Astrocyte (in vitro differentiated cells and primary cell): ENCODE measurements at regions not wholly inside any gene's neighbourhood (a gene's known extent, or its start where the extent isn't known, plus 50 kb on each side); places are given as distances from the start of the nearest gene placed in this dataset.

ENCODE experiments used
- DNase-seq: peaks from one replicate; pipeline ENCODE4 v3.0.0-alpha.2; 2010; ENCODE audit warnings: low read depth
- FAIRE-seq: peaks from 2 replicates; lab custom pipeline; 2011; peaks lifted over from hg19 to GRCh38; lab: Jason Lieb, UNC
- H2AFZ ChIP-seq: 2 replicates; pipeline ENCODE4 v1.6.0; 2012; ENCODE audit warnings: low read depth, low read length, inconsistent platforms
- H3K27ac ChIP-seq: 2 replicates; pipeline ENCODE4 v1.5.1; 2011; ENCODE audit warnings: low read depth, low read length, inconsistent platforms
- H3K27me3 ChIP-seq: 2 replicates; pipeline ENCODE4 v1.6.0; 2011; ENCODE audit warnings: low read length, inconsistent platforms; ENCODE audit not compliant: insufficient read depth
- H3K36me3 ChIP-seq: 2 replicates; pipeline ENCODE4 v1.5.1; 2011; ENCODE audit warnings: low read length, inconsistent platforms; ENCODE audit not compliant: insufficient read depth
- H3K4me1 ChIP-seq: 2 replicates; pipeline ENCODE4 v1.5.1; 2011; ENCODE audit warnings: low read length, inconsistent platforms; ENCODE audit not compliant: insufficient read depth
- H3K4me2 ChIP-seq: 2 replicates; pipeline ENCODE4 v1.6.0; 2012; ENCODE audit warnings: low read length, inconsistent platforms
- H3K4me3 ChIP-seq: 2 replicates; pipeline ENCODE4 v1.5.1; 2011; ENCODE audit warnings: low read depth, mild to moderate bottlenecking, low read length, inconsistent platforms; ENCODE audit not compliant: insufficient read depth
- H3K79me2 ChIP-seq: 2 replicates; pipeline ENCODE4 v1.6.0; 2012; ENCODE audit warnings: mild to moderate bottlenecking, low read length, inconsistent platforms; ENCODE audit not compliant: insufficient read depth
- H3K9ac ChIP-seq: 2 replicates; pipeline ENCODE4 v1.6.0; 2012; ENCODE audit warnings: mild to moderate bottlenecking, low read length, inconsistent platforms
- H3K9me3 ChIP-seq: 2 replicates; pipeline ENCODE4 v1.5.1; 2012; ENCODE audit warnings: low read depth, mild to moderate bottlenecking, low read length, inconsistent platforms; ENCODE audit not compliant: insufficient read depth
- H4K20me1 ChIP-seq: 2 replicates; pipeline ENCODE4 v1.6.0; 2012; ENCODE audit warnings: low read length, inconsistent platforms; ENCODE audit not compliant: insufficient read depth
- H3K27ac Mint-ChIP-seq: one replicate; pipeline ENCODE4 v1.8.0; 2021; ENCODE audit warnings: mild to moderate bottlenecking, mixed read lengths; ENCODE audit not compliant: unreplicated experiment
- H3K27me3 Mint-ChIP-seq: one replicate; pipeline ENCODE4 v1.8.0; 2021; ENCODE audit warnings: low read depth, mixed read lengths; ENCODE audit not compliant: unreplicated experiment
- H3K36me3 Mint-ChIP-seq: one replicate; pipeline ENCODE4 v1.8.0; 2021; ENCODE audit warnings: low read depth, mixed read lengths; ENCODE audit not compliant: unreplicated experiment
- H3K4me1 Mint-ChIP-seq: one replicate; pipeline ENCODE4 v1.8.0; 2021; ENCODE audit warnings: low read depth, mixed read lengths; ENCODE audit not compliant: unreplicated experiment
- H3K4me3 Mint-ChIP-seq: one replicate; pipeline ENCODE4 v1.8.0; 2021; ENCODE audit warnings: mild to moderate bottlenecking, moderate library complexity, mixed read lengths; ENCODE audit not compliant: unreplicated experiment
- H3K9me3 Mint-ChIP-seq: one replicate; pipeline ENCODE4 v1.8.0; 2021; ENCODE audit warnings: mild to moderate bottlenecking, mixed read lengths; ENCODE audit not compliant: unreplicated experiment
- CTCF ChIP-seq: IDR thresholded peaks from 2 replicates; pipeline ENCODE4 v1.5.1; 2011; ENCODE audit warnings: low read depth, mild to moderate bottlenecking, inconsistent platforms, low read length, moderate library complexity; ENCODE audit not compliant: insufficient read depth
- EZH2 ChIP-seq: IDR thresholded peaks from 2 replicates; pipeline ENCODE4 v1.6.1; 2012; ENCODE audit warnings: mild to moderate bottlenecking, low read length, inconsistent platforms; ENCODE audit not compliant: insufficient read depth

- Histone ChIP-seq H3K4me1 (no peaks in the 10 kb centered on the region), H3K9ac (no peak overlapping the region), H3K27ac (no peak overlapping the region), H2AFZ (no peak overlapping the region), H3K9me3 (no peaks in the 10 kb centered on the region), H3K4me3 (no peak overlapping the region), H3K79me2 (no peaks in the 10 kb centered on the region), H3K27me3 (no peaks in the 10 kb centered on the region), H3K4me2 (no peak overlapping the region), H3K36me3 (no peaks in the 10 kb centered on the region), H4K20me1 (no peaks in the 10 kb centered on the region)
- Mint-ChIP-seq H3K4me1 (no peaks in the 10 kb centered on the region), H3K4me3 (no peak overlapping the region), H3K27ac (no peak overlapping the region), H3K27me3 (no peaks in the 10 kb centered on the region), H3K36me3 (no peaks in the 10 kb centered on the region), H3K9me3 (no peaks in the 10 kb centered on the region)
- FAIRE-seq (no peak), DNase-seq (no peak)
- no peak for TF ChIP-seq EZH2
- TF ChIP-seq CTCF, result no peak
Observed at GRCh38 chr3:67713764-67714469, 59.5 kb upstream of the SUCLG2 start.

GRCh38 chr3:67712259-67712658 is 57.8 kb upstream of the SUCLG2 start:
- Mint-ChIP-seq H3K27ac (no peak overlapping the region), H3K27me3 (no peaks in the 10 kb centered on the region), H3K4me3 (no peak overlapping the region), H3K4me1 (no peaks in the 10 kb centered on the region), H3K9me3 (no peaks in the 10 kb centered on the region), H3K36me3 (no peaks in the 10 kb centered on the region)
- no peaks in the 10 kb centered on the region for H3K9me3 ChIP-seq
- no peaks in the 10 kb centered on the region for H3K27me3 ChIP-seq
- no peak overlapping the region for H3K4me3 ChIP-seq
- H3K4me1 ChIP-seq, result no peaks in the 10 kb centered on the region
- no peak overlapping the region for H3K4me2 ChIP-seq
- H2AFZ ChIP-seq, result no peak overlapping the region
- no peaks in the 10 kb centered on the region for H4K20me1 ChIP-seq
- H3K27ac ChIP-seq, result no peak overlapping the region
- H3K79me2 ChIP-seq, result no peaks in the 10 kb centered on the region
- no peak overlapping the region for H3K9ac ChIP-seq
- TF ChIP-seq EZH2 (no peak), CTCF (no peak)
- FAIRE-seq (no peak), DNase-seq (no peak)
- H3K36me3 ChIP-seq, result no peaks in the 10 kb centered on the region

- TF ChIP-seq EZH2, result no peak
- TF ChIP-seq CTCF, result no peak
- Histone ChIP-seq H3K36me3 (no peaks in the 10 kb centered on the region), H3K27ac (no peak overlapping the region), H3K4me3 (no peak overlapping the region), H4K20me1 (no peaks in the 10 kb centered on the region), H3K9me3 (no peaks in the 10 kb centered on the region), H3K4me1 (no peaks in the 10 kb centered on the region), H3K27me3 (no peaks in the 10 kb centered on the region), H3K79me2 (no peaks in the 10 kb centered on the region), H3K9ac (no peak overlapping the region), H2AFZ (no peak overlapping the region), H3K4me2 (no peak overlapping the region)
- FAIRE-seq (no peak), DNase-seq (no peak)
- Mint-ChIP-seq H3K27ac (no peak overlapping the region), H3K36me3 (no peaks in the 10 kb centered on the region), H3K9me3 (no peaks in the 10 kb centered on the region), H3K27me3 (no peaks in the 10 kb centered on the region), H3K4me3 (no peak overlapping the region), H3K4me1 (no peaks in the 10 kb centered on the region)
Observed at GRCh38 chr3:67710396-67710795, 56.0 kb upstream of the SUCLG2 start.
